ENCODE measurements at regions not wholly inside any gene's neighbourhood (a gene's known extent, or its start where the extent isn't known, plus 50 kb on each side); places are given as distances from the start of the nearest gene placed in this dataset.

GRCh38 chr6:122276637-122277036 lies 122.8 kb upstream of the HSF2 start:
- no peak for TF ChIP-seq USF1 (IDR thresholded peaks at IDR 0.05)
- no peak for TF ChIP-seq EGR1 (IDR thresholded peaks at IDR 0.05)
- TF ChIP-seq EP300 (IDR thresholded peaks at IDR 0.05; ENCODE audit: borderline replicate concordance): no peak
- no peak for TF ChIP-seq YY1 (IDR thresholded peaks at IDR 0.05; ENCODE audit: low read depth)
- no peak for TF ChIP-seq TEAD4 (IDR thresholded peaks at IDR 0.05)
- TF ChIP-seq TCF12 (IDR thresholded peaks at IDR 0.05; ENCODE audit: low read depth): no peak
- no peak for TF ChIP-seq ZBTB7A (IDR thresholded peaks at IDR 0.05; ENCODE audit: low read depth)
- TF ChIP-seq RAD21 (IDR thresholded peaks at IDR 0.05; ENCODE audit: low read depth): no peak
- TF ChIP-seq NFIC (IDR thresholded peaks at IDR 0.05): no peak
- TF ChIP-seq CREB1 (IDR thresholded peaks at IDR 0.05; ENCODE audit: low read depth): no peak
- TF ChIP-seq CEBPB (IDR thresholded peaks at IDR 0.05): no peak
- TF ChIP-seq MAX (IDR thresholded peaks at IDR 0.05): no peak
- no peak for TF ChIP-seq FOXM1 (IDR thresholded peaks at IDR 0.05; ENCODE audit: borderline replicate concordance, low read depth)
- TF ChIP-seq TAF1 (IDR thresholded peaks at IDR 0.05; ENCODE audit: low read depth): no peak
- no peak for TF ChIP-seq REST (IDR thresholded peaks at IDR 0.05; ENCODE audit: low read depth)

- TF ChIP-seq NFIC (IDR thresholded peaks at IDR 0.05): no peak
These were observed 115.6 kb upstream of the HSF2 start for GRCh38 chr6:122283884-122284283.

GRCh38 chr6:122284848-122285247 lies 114.6 kb upstream of the HSF2 start:
- no peak for TF ChIP-seq REST (IDR thresholded peaks at IDR 0.05; ENCODE audit: low read depth)

- TF ChIP-seq YY1 (IDR thresholded peaks at IDR 0.05; ENCODE audit: low read depth): no peak
- TF ChIP-seq REST (IDR thresholded peaks at IDR 0.05; ENCODE audit: low read depth): no peak
- no peak for TF ChIP-seq CEBPB (IDR thresholded peaks at IDR 0.05)
- TF ChIP-seq NFIC (IDR thresholded peaks at IDR 0.05): no peak
- TF ChIP-seq TEAD4 (IDR thresholded peaks at IDR 0.05): no peak
- no peak for TF ChIP-seq EP300 (IDR thresholded peaks at IDR 0.05; ENCODE audit: borderline replicate concordance)
- TF ChIP-seq CREB1 (IDR thresholded peaks at IDR 0.05; ENCODE audit: low read depth): no peak
- no peak for TF ChIP-seq TCF12 (IDR thresholded peaks at IDR 0.05; ENCODE audit: low read depth)
- TF ChIP-seq RAD21 (IDR thresholded peaks at IDR 0.05; ENCODE audit: low read depth): no peak
- no peak for TF ChIP-seq ZBTB7A (IDR thresholded peaks at IDR 0.05; ENCODE audit: low read depth)
- no peak for TF ChIP-seq FOXM1 (IDR thresholded peaks at IDR 0.05; ENCODE audit: borderline replicate concordance, low read depth)
- TF ChIP-seq TAF1 (IDR thresholded peaks at IDR 0.05; ENCODE audit: low read depth): no peak
- no peak for TF ChIP-seq USF1 (IDR thresholded peaks at IDR 0.05)
- TF ChIP-seq EGR1 (IDR thresholded peaks at IDR 0.05): no peak
- TF ChIP-seq MAX (IDR thresholded peaks at IDR 0.05): no peak
These were observed 114.0 kb upstream of the HSF2 start for GRCh38 chr6:122285292-122285913.

GRCh38 chr6:122286512-122286911 lies 112.9 kb upstream of the HSF2 start:
- TF ChIP-seq TEAD4 (IDR thresholded peaks at IDR 0.05) (no peak), YY1 (IDR thresholded peaks at IDR 0.05; ENCODE audit: low read depth) (no peak), CREB1 (IDR thresholded peaks at IDR 0.05; ENCODE audit: low read depth) (no peak)

Measured in Ishikawa (cell line).